Neural progenitor cell (in vitro differentiated cells): ENCODE measurements at regions not wholly inside any gene's neighbourhood (a gene's known extent, or its start where the extent isn't known, plus 50 kb on each side); places are given as distances from the start of the nearest gene placed in this dataset.

Source experiments
- DNase-seq: peaks from one replicate; pipeline ENCODE4 v3.0.0-alpha.2; 2016; ENCODE audit warnings: low spot score
- H2AFZ ChIP-seq: fragments of 200-600 bp; sonication (generic); replicated peaks from 2 replicates; pipeline ENCODE4 v1.6.1; 2016; ENCODE audit warnings: antibody characterized with exemption
- H3F3A ChIP-seq: fragments of 200-600 bp; sonication (generic); 2 replicates; pipeline ENCODE4 v1.6.1; 2016; ENCODE audit warnings: antibody characterized with exemption, low read depth
- H3K27ac ChIP-seq: fragments of 200-600 bp; sonication (generic); 2 replicates; pipeline ENCODE4 v1.5.1; 2016; ENCODE audit warnings: mild to moderate bottlenecking
- H3K27me3 ChIP-seq: fragments of 200-600 bp; sonication (generic); 2 replicates; pipeline ENCODE4 v1.6.1; 2016; ENCODE audit warnings: mild to moderate bottlenecking, moderate library complexity
- H3K36me3 ChIP-seq: fragments of 200-600 bp; sonication (generic); 2 replicates; pipeline ENCODE4 v1.5.1; 2016
- H3K4me1 ChIP-seq: fragments of 200-600 bp; sonication (generic); 2 replicates; pipeline ENCODE4 v1.6.1; 2016; ENCODE audit warnings: mixed run types
- H3K4me2 ChIP-seq: fragments of 200-600 bp; sonication (generic); 2 replicates; pipeline ENCODE4 v1.6.1; 2016
- H3K4me3 ChIP-seq: fragments of 200-600 bp; sonication (generic); 2 replicates; pipeline ENCODE4 v1.5.1; 2016
- H3K79me2 ChIP-seq: fragments of 200-600 bp; sonication (generic); 2 replicates; pipeline ENCODE4 v1.6.1; 2016; ENCODE audit warnings: low read depth
- H3K9ac ChIP-seq: fragments of 200-600 bp; sonication (generic); 2 replicates; pipeline ENCODE4 v1.6.1; 2016
- H3K9me3 ChIP-seq: fragments of 200-600 bp; sonication (generic); 2 replicates; pipeline ENCODE4 v1.5.1; 2016; ENCODE audit warnings: low read depth
- H4K20me1 ChIP-seq: fragments of 200-600 bp; sonication (generic); 2 replicates; pipeline ENCODE4 v1.6.1; 2016; ENCODE audit warnings: low read depth
- H3K27ac Mint-ChIP-seq: 3 replicates; pipeline ENCODE4 v1.8.0; 2021; ENCODE audit warnings: mixed read lengths
- H3K27me3 Mint-ChIP-seq: 2 replicates; pipeline ENCODE4 v1.8.0; 2022; ENCODE audit warnings: low read depth, mild to moderate bottlenecking, inconsistent platforms, moderate library complexity, mixed read lengths; ENCODE audit not compliant: insufficient read depth
- H3K36me3 Mint-ChIP-seq: 3 replicates; pipeline ENCODE4 v1.8.0; 2021; ENCODE audit warnings: mixed read lengths
- H3K4me1 Mint-ChIP-seq: 3 replicates; pipeline ENCODE4 v1.8.0; 2021; ENCODE audit warnings: mixed read lengths
- H3K4me3 Mint-ChIP-seq: 3 replicates; pipeline ENCODE4 v1.8.0; 2021; ENCODE audit warnings: mild to moderate bottlenecking, moderate library complexity, mixed read lengths
- H3K9me3 Mint-ChIP-seq: 3 replicates; pipeline ENCODE4 v1.8.0; 2020; ENCODE audit warnings: mixed read lengths
- CTCF ChIP-seq: fragments of 200-600 bp; sonication (generic); IDR thresholded peaks from 2 replicates; pipeline ENCODE4 v1.5.1; 2017; ENCODE audit warnings: antibody characterized with exemption, mild to moderate bottlenecking
- EZH2 ChIP-seq: fragments of 200-600 bp; sonication (generic); IDR thresholded peaks from 2 replicates; pipeline ENCODE4 v1.6.1; 2017; ENCODE audit warnings: antibody characterized with exemption, mild to moderate bottlenecking, moderate library complexity
- EZH2phosphoT487 ChIP-seq: fragments of 200-600 bp; sonication (generic); IDR thresholded peaks from 2 replicates; pipeline ENCODE4 v1.6.1; 2017; ENCODE audit warnings: antibody characterized with exemption

DNA sequence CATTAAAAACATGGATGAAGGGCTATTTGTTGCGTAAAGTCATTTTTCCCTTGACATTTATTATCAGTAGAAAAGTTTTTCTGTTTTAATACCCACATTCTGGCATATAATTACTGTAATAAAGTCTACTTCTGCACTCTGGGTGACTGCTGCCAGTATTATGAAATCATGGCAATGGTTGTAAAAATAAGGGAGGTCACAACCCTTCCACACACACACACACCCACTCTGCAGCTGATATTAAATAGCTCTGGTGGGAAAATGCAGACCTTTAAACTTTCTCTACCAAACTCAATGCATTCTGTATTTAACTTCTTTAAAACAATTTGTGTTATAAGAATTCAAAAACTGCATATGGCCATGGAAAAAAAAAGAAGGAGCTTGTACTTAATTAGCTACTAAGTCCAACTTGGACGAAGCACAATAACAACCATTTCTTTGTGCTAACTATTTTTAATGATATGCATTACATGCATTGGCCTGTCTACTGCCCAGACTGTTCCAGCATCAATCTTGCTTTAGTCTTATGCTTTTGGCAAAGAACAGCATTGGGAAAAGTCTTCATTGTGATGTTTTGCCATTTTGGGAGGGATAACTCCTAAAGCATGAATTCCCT lies 137.6 kb upstream of the MAP3K1 start:
- H3K9me3 ChIP-seq, result no peaks in the 10 kb centered on the region
- no peak overlapping the region for H3K4me3 Mint-ChIP-seq
- no peak overlapping the region for H3K9ac ChIP-seq
- H3F3A ChIP-seq, result no peaks in the 10 kb centered on the region
- no peak for DNase-seq
- H3K27me3 ChIP-seq, result no peaks in the 10 kb centered on the region
- TF ChIP-seq EZH2phosphoT487, result no peak
- peaks cover 5% of the 10 kb centered on the region for H3K4me1 Mint-ChIP-seq
- no peaks in the 10 kb centered on the region for H3K36me3 Mint-ChIP-seq
- no peaks in the 10 kb centered on the region for H3K4me1 ChIP-seq
- no peaks in the 10 kb centered on the region for H4K20me1 ChIP-seq
- H3K36me3 ChIP-seq, result no peaks in the 10 kb centered on the region
- no peak overlapping the region for H3K4me3 ChIP-seq
- no peaks in the 10 kb centered on the region for H3K9me3 Mint-ChIP-seq
- H2AFZ ChIP-seq, result no peak overlapping the region
- H3K79me2 ChIP-seq, result no peaks in the 10 kb centered on the region
- H3K4me2 ChIP-seq, result no peak overlapping the region
- H3K27ac ChIP-seq, result no peak overlapping the region
- no peak overlapping the region for H3K27ac Mint-ChIP-seq
- peaks cover 10% of the 10 kb centered on the region for H3K27me3 Mint-ChIP-seq

DNA sequence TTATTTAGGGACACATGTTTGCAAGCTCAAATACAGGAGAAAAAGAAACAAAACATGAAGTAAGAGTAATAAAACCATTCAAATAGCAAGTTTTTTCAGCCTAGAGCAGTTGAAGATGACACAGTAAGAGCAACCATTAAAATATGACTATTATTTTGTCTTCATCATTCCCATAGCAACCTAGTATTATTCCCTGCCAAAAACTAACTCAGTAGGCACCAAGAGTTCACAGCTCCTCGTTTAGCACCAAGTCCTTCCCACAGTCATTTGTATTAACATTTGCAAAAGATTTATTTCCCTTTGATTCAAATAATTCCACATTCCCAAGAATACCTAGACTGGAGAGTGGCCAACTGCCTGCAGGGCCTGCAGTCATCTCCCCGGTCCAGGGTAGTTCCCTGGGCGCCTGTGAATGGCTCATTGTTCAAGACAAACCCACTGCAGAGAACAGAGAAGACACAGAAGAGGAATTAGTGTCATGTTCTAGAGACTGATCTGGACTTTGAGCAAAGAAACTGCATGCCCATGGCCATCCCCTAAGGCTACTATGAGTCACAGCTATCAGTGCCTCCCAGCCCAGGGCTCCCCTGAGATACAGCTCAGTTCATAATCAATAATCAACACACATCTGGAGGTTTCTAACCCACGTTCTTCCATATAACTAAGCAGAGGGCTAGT lies 139.1 kb upstream of the MAP3K1 start:
- Histone ChIP-seq H3K27ac (no peak overlapping the region), H3K4me1 (no peaks in the 10 kb centered on the region), H3K4me2 (no peak overlapping the region), H3K9me3 (no peaks in the 10 kb centered on the region), H4K20me1 (no peaks in the 10 kb centered on the region), H3K79me2 (no peaks in the 10 kb centered on the region), H3K9ac (no peak overlapping the region), H3K36me3 (no peaks in the 10 kb centered on the region), H3K4me3 (no peak overlapping the region), H3K27me3 (no peaks in the 10 kb centered on the region), H3F3A (no peaks in the 10 kb centered on the region), H2AFZ (no peak overlapping the region)
- Mint-ChIP-seq H3K36me3 (no peaks in the 10 kb centered on the region), H3K4me3 (no peak overlapping the region), H3K27ac (no peak overlapping the region), H3K4me1 (no peaks in the 10 kb centered on the region), H3K27me3 (peaks cover 5% of the 10 kb centered on the region), H3K9me3 (no peaks in the 10 kb centered on the region)
- no peak for TF ChIP-seq EZH2
- no peak for TF ChIP-seq CTCF
- TF ChIP-seq EZH2phosphoT487, result no peak
- no peak for DNase-seq

DNA sequence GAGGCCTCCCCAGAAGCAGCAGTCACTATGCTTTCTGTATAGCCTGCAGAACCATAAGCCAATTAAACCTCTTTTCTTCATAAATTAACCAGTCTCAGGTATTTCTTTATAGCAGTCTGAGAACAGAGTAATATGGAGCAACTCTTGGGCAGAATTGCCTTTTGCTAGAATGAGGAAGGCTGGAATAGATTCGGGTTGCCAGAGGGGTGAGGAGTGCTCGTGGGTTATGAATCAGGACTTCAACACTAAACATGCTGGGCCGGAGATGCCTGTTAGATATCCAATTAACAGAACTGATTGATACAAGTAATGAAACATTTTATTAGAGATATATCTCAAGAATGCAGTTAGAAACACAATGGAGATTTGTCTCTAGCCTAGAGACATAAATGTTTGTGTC lies 140.9 kb upstream of the MAP3K1 start:
- Mint-ChIP-seq H3K27me3 (peaks cover 5% of the 10 kb centered on the region), H3K27ac (no peak overlapping the region), H3K4me1 (peaks cover 6% of the 10 kb centered on the region), H3K36me3 (no peaks in the 10 kb centered on the region), H3K9me3 (no peaks in the 10 kb centered on the region), H3K4me3 (no peak overlapping the region)
- Histone ChIP-seq H3K79me2 (no peaks in the 10 kb centered on the region), H3K4me1 (peaks cover 8% of the 10 kb centered on the region), H3K36me3 (no peaks in the 10 kb centered on the region), H4K20me1 (no peaks in the 10 kb centered on the region), H3K9ac (no peak overlapping the region), H2AFZ (no peak overlapping the region), H3K9me3 (no peaks in the 10 kb centered on the region), H3F3A (no peaks in the 10 kb centered on the region), H3K4me3 (no peak overlapping the region), H3K4me2 (no peak overlapping the region), H3K27ac (no peak overlapping the region), H3K27me3 (no peaks in the 10 kb centered on the region)
- no peak for DNase-seq
- no peak for TF ChIP-seq CTCF
- TF ChIP-seq EZH2, result no peak
- no peak for TF ChIP-seq EZH2phosphoT487

DNA sequence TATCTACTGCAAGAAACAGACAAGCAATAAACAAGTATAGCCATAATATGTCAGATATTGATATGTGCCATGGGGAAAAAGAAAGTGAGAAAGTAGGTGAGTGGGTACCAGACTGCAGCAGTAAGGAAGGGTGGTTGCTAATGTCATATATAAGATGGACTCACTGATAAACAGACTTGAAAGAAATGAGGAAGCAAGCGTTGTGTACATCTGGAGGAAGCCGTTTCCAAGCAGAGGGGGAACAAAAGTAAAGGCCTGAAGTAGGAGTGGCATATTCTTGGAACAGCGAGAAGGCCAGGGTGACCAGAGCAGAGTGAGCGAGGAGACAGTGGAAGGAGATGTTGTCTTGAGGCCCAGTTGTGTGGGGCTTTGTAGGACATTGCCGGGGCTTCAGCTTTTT lies 142.2 kb upstream of the MAP3K1 start:
- Histone ChIP-seq H3K4me2 (no peak overlapping the region), H3K4me1 (peaks cover 8% of the 10 kb centered on the region), H3K27me3 (no peaks in the 10 kb centered on the region), H3K79me2 (no peaks in the 10 kb centered on the region), H3K36me3 (no peaks in the 10 kb centered on the region), H4K20me1 (no peaks in the 10 kb centered on the region), H3K4me3 (no peak overlapping the region), H2AFZ (no peak overlapping the region), H3F3A (no peaks in the 10 kb centered on the region), H3K27ac (no peak overlapping the region), H3K9ac (no peak overlapping the region), H3K9me3 (no peaks in the 10 kb centered on the region)
- Mint-ChIP-seq H3K27me3 (peaks cover 5% of the 10 kb centered on the region), H3K36me3 (no peaks in the 10 kb centered on the region), H3K9me3 (no peaks in the 10 kb centered on the region), H3K4me1 (peaks cover 8% of the 10 kb centered on the region), H3K27ac (no peak overlapping the region), H3K4me3 (no peak overlapping the region)
- no peak for DNase-seq
- TF ChIP-seq CTCF (no peak), EZH2 (no peak)
